NT2/D1 (cell line): ENCODE measurements at regions not wholly inside any gene's neighbourhood (a gene's known extent, or its start where the extent isn't known, plus 50 kb on each side); places are given as distances from the start of the nearest gene placed in this dataset.

Source experiments
- SUZ12 ChIP-seq: IDR thresholded peaks from 2 replicates; pipeline ENCODE4 v1.6.1; 2011; ENCODE audit not compliant: insufficient read length, insufficient read depth; ENCODE audit errors: extremely low read depth
- YY1 ChIP-seq: IDR thresholded peaks from 2 replicates; pipeline ENCODE4 v1.6.1; 2011; ENCODE audit not compliant: insufficient read length, insufficient read depth
- ZNF274 ChIP-seq: IDR thresholded peaks from 2 replicates; pipeline ENCODE4 v1.6.1; 2011; ENCODE audit warnings: mild to moderate bottlenecking, low read depth, low read length

DNA sequence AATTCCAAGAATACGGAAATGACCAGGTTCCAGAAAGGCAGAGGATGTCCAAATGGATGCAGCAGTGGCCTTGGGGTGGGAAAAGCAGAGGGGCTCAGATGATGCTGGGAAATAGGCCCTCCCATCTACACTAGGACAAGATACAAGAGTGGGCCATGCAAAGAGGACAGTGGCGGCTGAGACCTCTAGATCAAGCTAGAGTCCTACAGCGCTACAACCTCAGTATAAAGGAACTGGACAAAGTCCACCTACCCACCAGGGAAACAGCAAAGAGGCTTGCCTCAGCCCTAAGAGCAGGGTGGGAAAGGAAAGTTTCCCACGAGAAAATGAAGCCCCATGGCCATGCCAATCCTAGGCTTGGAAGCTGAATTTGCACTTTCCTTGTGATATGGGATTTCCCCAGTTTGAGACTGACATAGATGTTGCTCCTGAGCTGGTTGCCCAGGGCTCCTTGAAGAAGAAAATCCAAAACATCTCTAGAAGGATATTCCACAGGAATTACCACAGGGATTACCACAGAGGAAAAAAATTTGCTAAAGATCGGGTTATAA lies 282.2 kb downstream of the MREG start:
- no peak for TF ChIP-seq ZNF274
- no peak for TF ChIP-seq YY1
- no peak for TF ChIP-seq SUZ12
